SK-N-SH (cell line): ENCODE measurements at regions not wholly inside any gene's neighbourhood (a gene's known extent, or its start where the extent isn't known, plus 50 kb on each side); places are given as distances from the start of the nearest gene placed in this dataset.

Source experiments
- EZH2phosphoT487 ChIP-seq: fragments of 200-600 bp; sonication (generic); IDR thresholded peaks from 2 replicates; pipeline ENCODE4 v1.6.1; 2017; ENCODE audit warnings: low read depth, mixed run types, mild to moderate bottlenecking, antibody characterized with exemption, moderate library complexity, borderline replicate concordance
- GABPA ChIP-seq: IDR thresholded peaks from 2 replicates; pipeline ENCODE4 v1.4.0; 2012; ENCODE audit warnings: low read depth, mild to moderate bottlenecking
- MXI1 ChIP-seq: IDR thresholded peaks from 2 replicates; pipeline ENCODE4 v1.6.1; 2012; ENCODE audit warnings: mild to moderate bottlenecking, low read depth, low read length, improper control_type of control experiment
- RAD21 ChIP-seq: IDR thresholded peaks from 2 replicates; pipeline ENCODE4 v1.6.1; 2012; ENCODE audit warnings: mild to moderate bottlenecking, low read length
- RFX5 ChIP-seq: IDR thresholded peaks from 2 replicates; pipeline ENCODE4 v1.6.1; 2012; ENCODE audit warnings: mild to moderate bottlenecking, improper control_type of control experiment, low read length
- SIN3A ChIP-seq: IDR thresholded peaks from 2 replicates; pipeline ENCODE4 v1.6.1; 2012; ENCODE audit warnings: low read depth, mild to moderate bottlenecking, low read length, moderate library complexity, borderline replicate concordance
- SMC3 ChIP-seq: IDR thresholded peaks from 2 replicates; pipeline ENCODE4 v1.6.1; 2012; ENCODE audit warnings: low read depth, low read length, improper control_type of control experiment
- TF ChIP-seq, protein P1 (sequence below): fragments of 200-600 bp; sonication (generic); IDR thresholded peaks from 2 replicates; pipeline ENCODE4 v1.6.1; 2017; ENCODE audit warnings: antibody characterized with exemption, mild to moderate bottlenecking, moderate library complexity
- TF ChIP-seq, protein P2 (sequence below): IDR thresholded peaks from 2 replicates; pipeline ENCODE4 v1.6.1; 2012; ENCODE audit warnings: mild to moderate bottlenecking, low read depth, low read length, moderate library complexity
- TF ChIP-seq, protein P3 (sequence below): IDR thresholded peaks from 2 replicates; pipeline ENCODE4 v1.4.0; 2012; ENCODE audit warnings: low read depth

DNA sequence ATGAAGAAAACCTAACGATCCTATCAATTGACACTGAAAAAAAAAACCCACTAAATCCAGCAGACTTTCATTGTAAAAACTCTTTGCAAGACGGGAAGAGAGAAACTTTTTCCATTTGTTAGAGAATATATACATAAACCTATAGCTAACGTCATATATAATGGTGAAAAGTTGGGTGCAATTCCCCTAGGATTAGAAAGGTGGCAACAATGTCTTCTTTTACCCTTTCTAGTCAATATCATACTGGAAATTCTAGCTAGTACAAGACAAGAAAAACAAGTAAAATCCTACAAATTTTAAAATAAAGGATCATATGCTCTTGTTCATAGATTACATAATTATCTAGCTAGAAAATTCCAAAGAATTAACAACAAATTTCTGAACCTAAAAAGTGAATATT lies 1596.5 kb upstream of the LRRTM1 start:
- TF ChIP-seq, protein P1, sequence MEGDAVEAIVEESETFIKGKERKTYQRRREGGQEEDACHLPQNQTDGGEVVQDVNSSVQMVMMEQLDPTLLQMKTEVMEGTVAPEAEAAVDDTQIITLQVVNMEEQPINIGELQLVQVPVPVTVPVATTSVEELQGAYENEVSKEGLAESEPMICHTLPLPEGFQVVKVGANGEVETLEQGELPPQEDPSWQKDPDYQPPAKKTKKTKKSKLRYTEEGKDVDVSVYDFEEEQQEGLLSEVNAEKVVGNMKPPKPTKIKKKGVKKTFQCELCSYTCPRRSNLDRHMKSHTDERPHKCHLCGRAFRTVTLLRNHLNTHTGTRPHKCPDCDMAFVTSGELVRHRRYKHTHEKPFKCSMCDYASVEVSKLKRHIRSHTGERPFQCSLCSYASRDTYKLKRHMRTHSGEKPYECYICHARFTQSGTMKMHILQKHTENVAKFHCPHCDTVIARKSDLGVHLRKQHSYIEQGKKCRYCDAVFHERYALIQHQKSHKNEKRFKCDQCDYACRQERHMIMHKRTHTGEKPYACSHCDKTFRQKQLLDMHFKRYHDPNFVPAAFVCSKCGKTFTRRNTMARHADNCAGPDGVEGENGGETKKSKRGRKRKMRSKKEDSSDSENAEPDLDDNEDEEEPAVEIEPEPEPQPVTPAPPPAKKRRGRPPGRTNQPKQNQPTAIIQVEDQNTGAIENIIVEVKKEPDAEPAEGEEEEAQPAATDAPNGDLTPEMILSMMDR = peak; percentile 25; the same call in 1 of the 2 replicates
- TF ChIP-seq SMC3 = no peak
- no peak for TF ChIP-seq SIN3A
- TF ChIP-seq, protein P2, sequence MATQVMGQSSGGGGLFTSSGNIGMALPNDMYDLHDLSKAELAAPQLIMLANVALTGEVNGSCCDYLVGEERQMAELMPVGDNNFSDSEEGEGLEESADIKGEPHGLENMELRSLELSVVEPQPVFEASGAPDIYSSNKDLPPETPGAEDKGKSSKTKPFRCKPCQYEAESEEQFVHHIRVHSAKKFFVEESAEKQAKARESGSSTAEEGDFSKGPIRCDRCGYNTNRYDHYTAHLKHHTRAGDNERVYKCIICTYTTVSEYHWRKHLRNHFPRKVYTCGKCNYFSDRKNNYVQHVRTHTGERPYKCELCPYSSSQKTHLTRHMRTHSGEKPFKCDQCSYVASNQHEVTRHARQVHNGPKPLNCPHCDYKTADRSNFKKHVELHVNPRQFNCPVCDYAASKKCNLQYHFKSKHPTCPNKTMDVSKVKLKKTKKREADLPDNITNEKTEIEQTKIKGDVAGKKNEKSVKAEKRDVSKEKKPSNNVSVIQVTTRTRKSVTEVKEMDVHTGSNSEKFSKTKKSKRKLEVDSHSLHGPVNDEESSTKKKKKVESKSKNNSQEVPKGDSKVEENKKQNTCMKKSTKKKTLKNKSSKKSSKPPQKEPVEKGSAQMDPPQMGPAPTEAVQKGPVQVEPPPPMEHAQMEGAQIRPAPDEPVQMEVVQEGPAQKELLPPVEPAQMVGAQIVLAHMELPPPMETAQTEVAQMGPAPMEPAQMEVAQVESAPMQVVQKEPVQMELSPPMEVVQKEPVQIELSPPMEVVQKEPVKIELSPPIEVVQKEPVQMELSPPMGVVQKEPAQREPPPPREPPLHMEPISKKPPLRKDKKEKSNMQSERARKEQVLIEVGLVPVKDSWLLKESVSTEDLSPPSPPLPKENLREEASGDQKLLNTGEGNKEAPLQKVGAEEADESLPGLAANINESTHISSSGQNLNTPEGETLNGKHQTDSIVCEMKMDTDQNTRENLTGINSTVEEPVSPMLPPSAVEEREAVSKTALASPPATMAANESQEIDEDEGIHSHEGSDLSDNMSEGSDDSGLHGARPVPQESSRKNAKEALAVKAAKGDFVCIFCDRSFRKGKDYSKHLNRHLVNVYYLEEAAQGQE = no peak
- no peak for TF ChIP-seq RFX5
- TF ChIP-seq MXI1 = no peak
- TF ChIP-seq EZH2phosphoT487 = no peak
- TF ChIP-seq, protein P3, sequence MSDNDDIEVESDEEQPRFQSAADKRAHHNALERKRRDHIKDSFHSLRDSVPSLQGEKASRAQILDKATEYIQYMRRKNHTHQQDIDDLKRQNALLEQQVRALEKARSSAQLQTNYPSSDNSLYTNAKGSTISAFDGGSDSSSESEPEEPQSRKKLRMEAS = no peak
- no peak for TF ChIP-seq GABPA
- TF ChIP-seq RAD21 = peak; percentile 40
